ENCODE measurements at regions not wholly inside any gene's neighbourhood (a gene's known extent, or its start where the extent isn't known, plus 50 kb on each side); places are given as distances from the start of the nearest gene placed in this dataset.

DNA sequence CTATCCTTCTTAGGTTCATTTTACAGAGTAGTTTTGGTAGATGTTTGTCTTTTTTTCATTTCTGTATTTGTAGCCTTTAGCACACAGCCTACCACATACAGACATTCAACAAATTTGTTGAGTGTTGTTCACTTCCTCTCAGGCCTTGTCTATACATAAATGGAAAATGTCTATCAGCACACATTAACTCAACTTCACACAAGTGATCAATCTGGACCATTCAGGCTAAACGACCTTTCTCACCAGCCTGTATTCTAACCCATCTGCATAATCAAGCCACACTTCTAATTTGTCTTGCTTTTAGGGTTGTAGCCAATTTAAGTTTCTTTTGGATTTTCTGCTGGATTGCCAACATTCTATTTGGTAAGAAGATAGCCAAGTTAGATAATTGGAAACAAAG lies 59.9 kb upstream of the DARS1 start:
- no peak for TF ChIP-seq YY1 (IDR thresholded peaks at IDR 0.05; ENCODE audit: low read depth)
- no peak for TF ChIP-seq FOXM1 (IDR thresholded peaks at IDR 0.05; ENCODE audit: borderline replicate concordance, low read depth)
- TF ChIP-seq TAF1 (IDR thresholded peaks at IDR 0.05; ENCODE audit: low read depth) = no peak

Data from Ishikawa (cell line).